ENCODE measurements at regions not wholly inside any gene's neighbourhood (a gene's known extent, or its start where the extent isn't known, plus 50 kb on each side); places are given as distances from the start of the nearest gene placed in this dataset.

DNA sequence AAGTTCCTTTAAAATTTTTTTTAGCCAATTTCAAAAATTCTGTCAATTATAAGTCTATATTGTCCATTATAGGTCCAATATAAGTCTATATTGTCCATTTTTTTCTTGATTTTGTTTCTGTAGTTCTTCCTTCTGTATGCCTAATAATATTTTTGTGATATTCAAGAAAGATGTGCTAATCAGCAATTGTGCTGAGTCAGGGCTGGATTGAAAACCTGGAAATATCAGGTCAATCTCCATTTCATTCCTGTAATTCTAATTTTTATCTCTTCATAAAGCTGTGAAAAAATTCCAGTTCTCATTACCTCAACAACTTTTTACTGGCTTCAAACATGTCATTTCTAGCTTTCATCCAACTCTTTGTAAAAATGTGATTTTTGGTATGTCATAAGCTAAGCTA is 353.7 kb downstream of the SLITRK6 start:
- Mint-ChIP-seq H3K4me3 (no peak overlapping the region), H3K36me3 (no peaks in the 10 kb centered on the region), H3K9me3 (no peaks in the 10 kb centered on the region), H3K27ac (no peak overlapping the region), H3K27me3 (ENCODE audit: insufficient read depth, low read depth) (no peaks in the 10 kb centered on the region), H3K4me1 (peaks cover 3% of the 10 kb centered on the region)
- Histone ChIP-seq H3K9ac (no peak overlapping the region), H3K4me3 (no peak overlapping the region), H3K27ac (no peak overlapping the region), H3K4me1 (peaks cover 4% of the 10 kb centered on the region), H2AFZ (replicated peaks) (no peak overlapping the region), H3K36me3 (no peaks in the 10 kb centered on the region), H3K79me2 (ENCODE audit: low read depth) (no peaks in the 10 kb centered on the region), H3K9me3 (ENCODE audit: low read depth) (no peaks in the 10 kb centered on the region), H3F3A (ENCODE audit: low read depth) (no peaks in the 10 kb centered on the region), H4K20me1 (ENCODE audit: low read depth) (no peaks in the 10 kb centered on the region), H3K27me3 (no peaks in the 10 kb centered on the region), H3K4me2 (no peak overlapping the region)
- TF ChIP-seq EZH2phosphoT487 (IDR thresholded peaks at IDR 0.05), result no peak
- no peak for TF ChIP-seq EZH2 (IDR thresholded peaks at IDR 0.05)
- TF ChIP-seq, protein P1, sequence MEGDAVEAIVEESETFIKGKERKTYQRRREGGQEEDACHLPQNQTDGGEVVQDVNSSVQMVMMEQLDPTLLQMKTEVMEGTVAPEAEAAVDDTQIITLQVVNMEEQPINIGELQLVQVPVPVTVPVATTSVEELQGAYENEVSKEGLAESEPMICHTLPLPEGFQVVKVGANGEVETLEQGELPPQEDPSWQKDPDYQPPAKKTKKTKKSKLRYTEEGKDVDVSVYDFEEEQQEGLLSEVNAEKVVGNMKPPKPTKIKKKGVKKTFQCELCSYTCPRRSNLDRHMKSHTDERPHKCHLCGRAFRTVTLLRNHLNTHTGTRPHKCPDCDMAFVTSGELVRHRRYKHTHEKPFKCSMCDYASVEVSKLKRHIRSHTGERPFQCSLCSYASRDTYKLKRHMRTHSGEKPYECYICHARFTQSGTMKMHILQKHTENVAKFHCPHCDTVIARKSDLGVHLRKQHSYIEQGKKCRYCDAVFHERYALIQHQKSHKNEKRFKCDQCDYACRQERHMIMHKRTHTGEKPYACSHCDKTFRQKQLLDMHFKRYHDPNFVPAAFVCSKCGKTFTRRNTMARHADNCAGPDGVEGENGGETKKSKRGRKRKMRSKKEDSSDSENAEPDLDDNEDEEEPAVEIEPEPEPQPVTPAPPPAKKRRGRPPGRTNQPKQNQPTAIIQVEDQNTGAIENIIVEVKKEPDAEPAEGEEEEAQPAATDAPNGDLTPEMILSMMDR (IDR thresholded peaks at IDR 0.05), result no peak
- no peak for DNase-seq (ENCODE audit: low spot score)

- DNase-seq (ENCODE audit: low spot score), result no peak
- H3K9ac ChIP-seq, result no peak overlapping the region
- no peak overlapping the region for H3K4me2 ChIP-seq
- H3K9me3 Mint-ChIP-seq, result no peaks in the 10 kb centered on the region
- no peaks in the 10 kb centered on the region for H3K36me3 Mint-ChIP-seq
- no peaks in the 10 kb centered on the region for H3K4me1 ChIP-seq
- no peaks in the 10 kb centered on the region for H3K36me3 ChIP-seq
- H3K4me1 Mint-ChIP-seq, result peaks cover 3% of the 10 kb centered on the region
- no peak overlapping the region for H3K27ac ChIP-seq
- H3F3A ChIP-seq (ENCODE audit: low read depth), result no peaks in the 10 kb centered on the region
- H3K4me3 ChIP-seq, result no peak overlapping the region
- H3K79me2 ChIP-seq (ENCODE audit: low read depth), result no peaks in the 10 kb centered on the region
- TF ChIP-seq, protein P1 (IDR thresholded peaks at IDR 0.05), result no peak
- TF ChIP-seq EZH2phosphoT487 (IDR thresholded peaks at IDR 0.05), result no peak
- TF ChIP-seq EZH2 (IDR thresholded peaks at IDR 0.05), result no peak
- peak overlapping the region; percentile 42 for H2AFZ ChIP-seq (replicated peaks)
- H3K27me3 ChIP-seq, result no peaks in the 10 kb centered on the region
- H3K27ac Mint-ChIP-seq, result no peak overlapping the region
- no peaks in the 10 kb centered on the region for H3K27me3 Mint-ChIP-seq (ENCODE audit: insufficient read depth, low read depth)
- H3K4me3 Mint-ChIP-seq, result no peak overlapping the region
- H3K9me3 ChIP-seq (ENCODE audit: low read depth), result no peaks in the 10 kb centered on the region
- no peaks in the 10 kb centered on the region for H4K20me1 ChIP-seq (ENCODE audit: low read depth)
Measured at GRCh38 chr13:85441975-85442374, 357.2 kb downstream of the SLITRK6 start.

DNA sequence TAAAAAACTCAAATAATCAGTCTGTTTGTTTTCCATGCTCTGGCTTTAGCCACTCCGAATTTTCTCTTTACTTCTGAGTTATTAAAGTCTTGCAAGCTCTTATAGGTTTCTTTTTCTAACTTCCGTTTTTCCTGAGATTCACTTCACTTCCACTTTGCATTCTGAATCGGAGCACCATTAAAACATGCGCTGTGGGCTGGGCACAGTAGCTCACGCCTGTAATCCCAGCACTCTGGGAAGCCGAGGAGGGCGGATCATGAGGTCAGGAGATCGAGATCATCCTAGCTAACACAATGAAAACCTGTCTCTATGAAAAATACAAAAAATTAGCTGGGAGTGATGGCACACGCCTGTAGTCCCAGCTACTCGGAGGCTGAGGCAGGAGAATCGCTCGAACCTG is 357.9 kb downstream of the SLITRK6 start:
- H4K20me1 ChIP-seq (ENCODE audit: low read depth), result no peaks in the 10 kb centered on the region
- H2AFZ ChIP-seq (replicated peaks), result peak overlapping the region; percentile 42
- no peaks in the 10 kb centered on the region for H3K27me3 ChIP-seq
- no peak for DNase-seq (ENCODE audit: low spot score)
- no peak for TF ChIP-seq EZH2 (IDR thresholded peaks at IDR 0.05)
- TF ChIP-seq, protein P1 (IDR thresholded peaks at IDR 0.05), result no peak
- no peak for TF ChIP-seq EZH2phosphoT487 (IDR thresholded peaks at IDR 0.05)
- Mint-ChIP-seq H3K36me3 (no peaks in the 10 kb centered on the region), H3K4me1 (no peaks in the 10 kb centered on the region), H3K4me3 (no peak overlapping the region), H3K9me3 (no peaks in the 10 kb centered on the region), H3K27ac (no peak overlapping the region), H3K27me3 (ENCODE audit: insufficient read depth, low read depth) (no peaks in the 10 kb centered on the region)
- H3K36me3 ChIP-seq, result no peaks in the 10 kb centered on the region
- H3K4me2 ChIP-seq, result no peak overlapping the region
- no peak overlapping the region for H3K9ac ChIP-seq
- H3K27ac ChIP-seq, result no peak overlapping the region
- no peak overlapping the region for H3K4me3 ChIP-seq
- H3K4me1 ChIP-seq, result no peaks in the 10 kb centered on the region
- H3K9me3 ChIP-seq (ENCODE audit: low read depth), result no peaks in the 10 kb centered on the region
- no peaks in the 10 kb centered on the region for H3F3A ChIP-seq (ENCODE audit: low read depth)
- no peaks in the 10 kb centered on the region for H3K79me2 ChIP-seq (ENCODE audit: low read depth)
